CD4-positive, CD25-positive, alpha-beta regulatory T cell (primary cell): ENCODE measurements at regions not wholly inside any gene's neighbourhood (a gene's known extent, or its start where the extent isn't known, plus 50 kb on each side); places are given as distances from the start of the nearest gene placed in this dataset.

ENCODE experiments used
- ATAC-seq, 2 donors: fragments of 150-1000 bp; cut with Tn5 transposase; one replicate each; pipeline ENCODE4 v1.10.0; 2021; ENCODE audit warnings: low read depth in 2 of 2, moderate number of reproducible peaks in 2 of 2, moderate library complexity in 1 of 2
- DNase-seq, 3 donors: peaks; one replicate each; pipeline versions ENCODE4 v3.0.0 to v3.0.0-alpha.2; 2012 to 2022; ENCODE audit warnings: mixed read lengths in 1 of 3
- H3K27ac ChIP-seq: one replicate; pipeline ENCODE4 v1.7.0; 2013; ENCODE audit warnings: mild to moderate bottlenecking, low read length; ENCODE audit not compliant: insufficient read depth, poor library complexity, severe bottlenecking
- H3K27me3 ChIP-seq: one replicate; pipeline ENCODE4 v1.7.0; 2013; ENCODE audit warnings: low read length; ENCODE audit not compliant: control insufficient read depth, insufficient read depth
- H3K36me3 ChIP-seq: one replicate; pipeline ENCODE4 v1.7.0; 2013; ENCODE audit warnings: mild to moderate bottlenecking, low read length, moderate library complexity; ENCODE audit not compliant: control insufficient read depth, insufficient read depth
- H3K4me1 ChIP-seq: 2 replicates; pipeline ENCODE4 v1.7.0; 2013; ENCODE audit warnings: mild to moderate bottlenecking, low read length; ENCODE audit not compliant: insufficient read depth, control insufficient read depth, poor library complexity, severe bottlenecking
- H3K4me3 ChIP-seq: one replicate; pipeline ENCODE4 v1.7.0; 2013; ENCODE audit warnings: low read depth, mild to moderate bottlenecking, low read length, moderate library complexity
- H3K9me3 ChIP-seq, 2 experiments: 1 replicate in 1 of 2; 2 replicates in 1 of 2; pipeline ENCODE4 v1.7.0; 2013; ENCODE audit warnings: low read length in 2 of 2, mild to moderate bottlenecking in 1 of 2, moderate library complexity in 1 of 2; ENCODE audit not compliant: control insufficient read depth in 2 of 2
- H3K27ac Mint-ChIP-seq, 3 donors: one replicate each; pipeline ENCODE4 v1.8.0; 2020 to 2022; ENCODE audit warnings: mild to moderate bottlenecking in 3 of 3, mixed read lengths in 3 of 3, moderate library complexity in 2 of 3
- H3K27me3 Mint-ChIP-seq: one replicate; pipeline ENCODE4 v1.8.0; 2022; ENCODE audit warnings: mild to moderate bottlenecking, mixed read lengths
- H3K36me3 Mint-ChIP-seq: one replicate; pipeline ENCODE4 v1.8.0; 2020; ENCODE audit warnings: mixed read lengths
- H3K4me1 Mint-ChIP-seq, 4 donors: one replicate each; pipeline ENCODE4 v1.8.0; 2020 to 2022; ENCODE audit warnings: mixed read lengths in 4 of 4, mild to moderate bottlenecking in 1 of 4
- H3K4me3 Mint-ChIP-seq, 4 donors: one replicate each; pipeline ENCODE4 v1.8.0; 2020 to 2022; ENCODE audit warnings: mild to moderate bottlenecking in 4 of 4, mixed read lengths in 4 of 4, moderate library complexity in 3 of 4
- H3K9me3 Mint-ChIP-seq, 7 donors: one replicate each; pipeline ENCODE4 v1.8.0; 2020 to 2022; ENCODE audit warnings: mixed read lengths in 7 of 7, mild to moderate bottlenecking in 3 of 7, moderate library complexity in 2 of 7

DNA sequence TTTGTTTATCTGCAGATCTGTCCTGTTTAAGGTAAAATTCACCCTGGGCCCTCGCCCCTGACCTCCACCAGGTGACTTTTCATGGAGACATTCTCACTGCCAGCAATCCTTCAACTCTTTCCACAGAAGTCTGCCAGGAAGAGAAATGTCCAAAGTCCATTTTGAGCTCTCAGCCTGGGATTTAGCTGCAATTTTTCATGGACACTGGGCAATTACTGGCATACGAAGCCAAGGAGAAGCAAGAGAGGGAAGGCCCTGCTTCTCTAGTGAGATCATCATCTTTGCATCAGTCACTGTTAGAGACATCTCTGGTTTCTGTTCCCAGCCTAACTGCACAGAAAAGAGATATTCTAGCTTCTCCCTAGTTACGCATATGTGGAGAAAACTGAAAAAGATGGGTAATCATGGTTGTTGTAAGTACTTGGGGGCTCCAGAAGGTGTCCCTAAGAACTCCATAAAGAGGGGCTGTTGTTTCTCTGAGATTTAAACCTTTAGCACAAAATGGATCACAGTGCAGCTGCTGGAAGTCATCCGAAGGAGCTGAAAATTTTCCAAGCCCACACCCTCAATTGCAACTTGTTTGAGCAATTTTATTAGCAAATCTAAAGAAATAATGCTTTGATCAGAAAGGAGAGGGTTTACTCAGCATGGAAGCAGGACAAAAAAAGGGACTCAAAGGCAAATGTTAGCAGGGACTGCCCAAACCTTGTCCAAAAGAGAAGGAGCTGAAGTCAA lies 168.9 kb downstream of the SNX10 start:
- ATAC-seq = no peak

DNA sequence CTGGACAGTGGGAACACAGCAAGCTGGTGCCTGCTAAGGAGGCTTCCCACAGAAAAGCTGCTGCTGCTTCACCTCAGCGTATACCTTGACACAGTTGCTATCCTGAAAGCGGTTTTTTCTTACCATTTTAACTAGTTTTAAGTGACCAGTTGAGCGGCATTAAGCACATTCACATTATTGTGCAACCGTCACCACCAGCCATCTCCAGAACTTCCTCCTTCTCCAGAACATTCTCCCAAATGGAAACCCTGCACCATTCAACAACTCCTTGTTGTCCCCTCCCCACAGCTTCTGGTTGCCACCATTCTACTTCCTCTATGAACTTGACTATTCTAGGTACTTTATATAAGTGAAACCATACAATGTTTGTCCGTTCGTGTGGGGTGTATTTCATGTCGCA lies 169.9 kb downstream of the SNX10 start:
- DNase-seq (no peak), ATAC-seq (no peak)
- Mint-ChIP-seq H3K36me3 (no peaks in the 10 kb centered on the region), H3K27me3 (peaks cover 13% of the 10 kb centered on the region), H3K9me3 (peaks cover 0 to 2% (median 0%) of the 10 kb centered on the region in 7 donors), H3K27ac (no peak overlapping the region), H3K4me1 (no peaks in the 10 kb centered on the region), H3K4me3 (no peak overlapping the region)
- H3K27ac ChIP-seq = no peak overlapping the region
- no peaks in the 10 kb centered on the region for H3K9me3 ChIP-seq
- peaks cover 6% of the 10 kb centered on the region for H3K27me3 ChIP-seq
- H3K4me1 ChIP-seq = no peaks in the 10 kb centered on the region
- H3K36me3 ChIP-seq = no peaks in the 10 kb centered on the region
- no peak overlapping the region for H3K4me3 ChIP-seq

More for the DNA sequence above, 168.9 kb downstream of the SNX10 start:
- Histone ChIP-seq H3K27ac (no peak overlapping the region), H3K9me3 (no peaks in the 10 kb centered on the region), H3K36me3 (no peaks in the 10 kb centered on the region), H3K4me1 (no peaks in the 10 kb centered on the region), H3K4me3 (no peak overlapping the region), H3K27me3 (peaks cover 5% of the 10 kb centered on the region)
- no peak for DNase-seq
- H3K36me3 Mint-ChIP-seq = no peaks in the 10 kb centered on the region
- no peak overlapping the region for H3K27ac Mint-ChIP-seq
- H3K4me1 Mint-ChIP-seq = no peaks in the 10 kb centered on the region
- H3K27me3 Mint-ChIP-seq = peaks cover 16% of the 10 kb centered on the region
- H3K9me3 Mint-ChIP-seq = peaks cover 0 to 2% (median 0%) of the 10 kb centered on the region in 7 donors
- no peak overlapping the region for H3K4me3 Mint-ChIP-seq

DNA sequence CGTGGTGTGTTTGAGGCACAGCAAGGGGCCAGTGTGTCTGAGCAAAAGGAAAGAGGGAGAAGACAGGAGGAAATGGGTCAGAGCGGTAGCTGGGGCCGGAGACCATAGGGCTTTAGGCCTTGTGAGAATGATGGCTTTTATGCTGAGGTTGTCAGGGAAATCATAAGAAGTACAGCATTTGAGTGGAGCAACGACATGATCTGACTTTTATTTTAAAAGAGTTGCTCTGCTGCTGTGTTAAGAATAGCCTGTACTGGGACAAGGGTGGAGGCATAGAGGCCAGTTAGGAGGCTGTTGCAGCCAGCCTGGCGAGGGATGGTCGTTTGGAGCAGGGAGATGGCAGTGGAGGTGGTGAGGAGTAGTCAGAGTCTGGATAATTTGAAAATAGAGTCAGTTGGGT lies 174.3 kb downstream of the SNX10 start:
- Histone ChIP-seq H3K27ac (no peak overlapping the region), H3K9me3 (no peaks in the 10 kb centered on the region), H3K27me3 (peaks cover 3% of the 10 kb centered on the region), H3K4me1 (no peaks in the 10 kb centered on the region), H3K4me3 (no peak overlapping the region), H3K36me3 (no peaks in the 10 kb centered on the region)
- Mint-ChIP-seq H3K27me3 (peaks cover 4% of the 10 kb centered on the region), H3K9me3 (peaks cover 0 to 2% (median 0%) of the 10 kb centered on the region in 7 donors), H3K27ac (no peak overlapping the region), H3K4me1 (no peaks in the 10 kb centered on the region), H3K36me3 (no peaks in the 10 kb centered on the region), H3K4me3 (no peak overlapping the region)
- ATAC-seq (no peak), DNase-seq (no peak)

DNA sequence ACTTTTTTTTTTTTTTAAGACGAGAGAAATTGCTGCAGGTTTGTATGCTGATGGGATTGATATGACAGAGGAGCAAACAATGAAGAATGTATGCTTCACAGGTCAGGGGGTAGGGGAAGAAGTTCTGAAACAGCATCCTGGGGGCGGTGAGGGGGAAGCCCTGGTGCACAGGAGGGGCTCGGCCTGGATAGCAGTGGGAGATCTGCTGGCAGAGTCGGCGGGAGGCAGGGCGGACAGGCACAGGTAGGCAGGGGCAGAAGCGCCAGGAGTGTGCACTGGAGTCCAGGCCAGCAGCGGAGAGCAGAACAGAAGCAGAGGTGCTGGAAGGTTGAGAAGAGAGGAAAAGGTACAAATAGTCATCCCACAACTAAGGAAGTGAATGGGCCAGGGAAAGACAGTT lies 175.4 kb downstream of the SNX10 start:
- ATAC-seq (no peak), DNase-seq (no peak)
- peaks cover 4% of the 10 kb centered on the region for H3K27me3 Mint-ChIP-seq
- Histone ChIP-seq H3K36me3 (no peaks in the 10 kb centered on the region), H3K27me3 (peaks cover 3% of the 10 kb centered on the region), H3K9me3 (no peaks in the 10 kb centered on the region), H3K4me1 (no peaks in the 10 kb centered on the region), H3K27ac (no peak overlapping the region), H3K4me3 (no peak overlapping the region)
- no peaks in the 10 kb centered on the region for H3K36me3 Mint-ChIP-seq
- no peak overlapping the region for H3K27ac Mint-ChIP-seq
- H3K4me1 Mint-ChIP-seq = no peaks in the 10 kb centered on the region
- H3K4me3 Mint-ChIP-seq = no peak overlapping the region
- peaks cover 0 to under 1% (median 0%) of the 10 kb centered on the region in 7 donors for H3K9me3 Mint-ChIP-seq

DNA sequence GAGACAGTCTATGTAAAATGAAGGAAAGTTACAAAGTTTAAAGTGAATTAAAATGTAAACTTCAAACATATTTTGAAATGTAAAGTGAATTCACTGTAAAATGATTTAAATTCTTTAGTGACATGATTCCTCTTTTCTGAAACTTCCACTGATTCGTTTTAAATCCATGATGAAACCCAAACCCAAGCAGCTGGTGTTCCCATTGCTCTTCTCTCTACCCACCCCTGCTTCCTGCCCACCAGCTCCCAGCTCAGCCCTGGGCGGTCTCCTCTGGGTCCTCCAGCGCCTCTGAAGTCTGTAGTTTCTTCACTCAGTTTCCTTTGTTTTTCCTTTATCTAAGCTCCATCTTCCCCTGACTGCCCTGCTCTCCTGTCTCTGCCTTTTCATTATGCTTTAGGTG lies 175.9 kb downstream of the SNX10 start:
- Mint-ChIP-seq H3K9me3 (no peaks in the 10 kb centered on the region), H3K36me3 (no peaks in the 10 kb centered on the region), H3K4me3 (no peak overlapping the region), H3K4me1 (no peaks in the 10 kb centered on the region), H3K27me3 (peaks cover 4% of the 10 kb centered on the region), H3K27ac (no peak overlapping the region)
- H3K9me3 ChIP-seq = no peaks in the 10 kb centered on the region
- no peak overlapping the region for H3K27ac ChIP-seq
- ATAC-seq (no peak), DNase-seq (no peak)
- no peak overlapping the region for H3K4me3 ChIP-seq
- H3K27me3 ChIP-seq = peaks cover 3% of the 10 kb centered on the region
- H3K4me1 ChIP-seq = no peaks in the 10 kb centered on the region
- no peaks in the 10 kb centered on the region for H3K36me3 ChIP-seq

DNA sequence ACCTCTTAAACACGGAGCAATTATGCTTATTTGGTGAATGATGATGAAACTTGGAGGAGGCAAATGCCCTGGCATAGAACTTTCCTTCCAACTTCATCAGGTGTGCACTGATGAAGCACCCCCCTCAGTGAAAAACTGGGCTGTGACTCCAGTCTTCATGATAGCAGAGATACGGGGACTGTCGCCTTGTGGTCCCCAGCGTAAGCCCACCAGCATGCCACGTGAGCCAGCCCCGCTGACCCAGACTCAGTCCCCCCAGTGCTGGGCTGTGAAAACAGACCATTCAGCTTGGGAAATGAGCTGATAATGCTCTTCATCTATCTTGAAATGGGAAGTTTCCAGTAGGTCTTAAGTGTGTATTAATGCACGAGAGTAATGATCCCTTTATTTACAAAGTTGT lies 177.0 kb downstream of the SNX10 start:
- Mint-ChIP-seq H3K4me1 (no peaks in the 10 kb centered on the region), H3K4me3 (no peak overlapping the region), H3K27ac (no peak overlapping the region), H3K36me3 (no peaks in the 10 kb centered on the region), H3K9me3 (no peaks in the 10 kb centered on the region), H3K27me3 (peaks cover 4% of the 10 kb centered on the region)
- Histone ChIP-seq H3K9me3 (no peaks in the 10 kb centered on the region), H3K36me3 (no peaks in the 10 kb centered on the region), H3K27ac (no peak overlapping the region), H3K4me1 (no peaks in the 10 kb centered on the region), H3K4me3 (no peak overlapping the region), H3K27me3 (peaks cover 3% of the 10 kb centered on the region)
- ATAC-seq (no peak), DNase-seq (no peak)

DNA sequence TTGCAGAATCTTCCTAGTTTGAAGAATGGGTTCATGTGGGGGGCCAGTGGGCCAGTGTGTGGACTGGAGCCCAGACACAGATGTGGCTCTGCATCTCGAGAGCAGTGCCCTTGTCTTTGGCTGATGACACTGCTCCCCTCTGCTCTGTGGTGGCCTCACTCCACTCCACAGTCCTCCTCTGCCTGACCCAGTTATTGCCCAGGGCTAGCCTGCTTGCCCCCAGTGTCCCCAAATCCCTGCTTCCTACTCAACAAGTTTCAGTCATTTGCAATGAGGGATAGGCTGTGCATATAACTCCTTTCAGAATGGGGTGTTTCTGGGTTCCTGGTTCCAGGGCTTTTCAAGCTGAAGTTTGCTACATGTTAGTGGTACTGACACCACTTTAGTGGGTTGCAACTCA lies 177.5 kb downstream of the SNX10 start:
- ATAC-seq (no peak), DNase-seq (no peak)
- H3K27me3 Mint-ChIP-seq = peaks cover 4% of the 10 kb centered on the region
- no peaks in the 10 kb centered on the region for H3K9me3 Mint-ChIP-seq
- no peak overlapping the region for H3K4me3 Mint-ChIP-seq
- no peaks in the 10 kb centered on the region for H3K36me3 ChIP-seq
- peaks cover 3% of the 10 kb centered on the region for H3K27me3 ChIP-seq
- no peak overlapping the region for H3K4me3 ChIP-seq
- H3K36me3 Mint-ChIP-seq = no peaks in the 10 kb centered on the region
- H3K27ac ChIP-seq = no peak overlapping the region
- no peaks in the 10 kb centered on the region for H3K4me1 ChIP-seq
- no peaks in the 10 kb centered on the region for H3K4me1 Mint-ChIP-seq
- H3K9me3 ChIP-seq = no peaks in the 10 kb centered on the region
- no peak overlapping the region for H3K27ac Mint-ChIP-seq

DNA sequence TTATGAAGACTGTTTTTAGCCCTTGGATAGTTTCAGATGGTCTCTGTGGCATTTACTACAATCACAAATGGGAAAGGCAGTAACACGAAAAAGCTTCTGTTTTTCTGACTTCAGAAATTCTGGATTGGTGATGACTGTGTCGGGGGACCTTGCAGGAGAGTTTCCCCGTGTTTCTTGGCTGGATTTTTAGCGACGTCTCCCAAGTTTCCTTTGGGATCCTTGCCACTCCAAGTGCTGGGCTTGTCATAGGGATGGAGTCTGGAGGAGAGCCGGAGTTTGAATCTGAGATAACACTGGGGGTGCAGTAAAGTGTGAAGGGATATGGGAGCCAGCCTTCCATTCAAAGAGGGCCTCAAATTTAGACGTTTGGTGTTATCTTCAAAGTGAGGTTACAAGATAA lies 179.0 kb downstream of the SNX10 start:
- no peaks in the 10 kb centered on the region for H3K36me3 ChIP-seq
- H3K27me3 Mint-ChIP-seq = no peaks in the 10 kb centered on the region
- no peak overlapping the region for H3K27ac Mint-ChIP-seq
- H3K27me3 ChIP-seq = peaks cover 3% of the 10 kb centered on the region
- no peak overlapping the region for H3K4me3 ChIP-seq
- no peaks in the 10 kb centered on the region for H3K4me1 ChIP-seq
- no peaks in the 10 kb centered on the region for H3K36me3 Mint-ChIP-seq
- DNase-seq = no peak
- no peak for ATAC-seq
- no peak overlapping the region for H3K27ac ChIP-seq
- H3K4me3 Mint-ChIP-seq = no peak overlapping the region
- H3K4me1 Mint-ChIP-seq = no peaks in the 10 kb centered on the region
- H3K9me3 ChIP-seq = no peaks in the 10 kb centered on the region
- H3K9me3 Mint-ChIP-seq = no peaks in the 10 kb centered on the region
